Limb (tissue), 2 donors: ENCODE measurements at regions not wholly inside any gene's neighbourhood (a gene's known extent, or its start where the extent isn't known, plus 50 kb on each side); places are given as distances from the start of the nearest gene placed in this dataset.

Source experiments
- DNase-seq, 2 donors: peaks; one replicate each; pipeline ENCODE4 v3.0.0-alpha.2; 2016; ENCODE audit errors: extremely low spot score in 2 of 2

DNA sequence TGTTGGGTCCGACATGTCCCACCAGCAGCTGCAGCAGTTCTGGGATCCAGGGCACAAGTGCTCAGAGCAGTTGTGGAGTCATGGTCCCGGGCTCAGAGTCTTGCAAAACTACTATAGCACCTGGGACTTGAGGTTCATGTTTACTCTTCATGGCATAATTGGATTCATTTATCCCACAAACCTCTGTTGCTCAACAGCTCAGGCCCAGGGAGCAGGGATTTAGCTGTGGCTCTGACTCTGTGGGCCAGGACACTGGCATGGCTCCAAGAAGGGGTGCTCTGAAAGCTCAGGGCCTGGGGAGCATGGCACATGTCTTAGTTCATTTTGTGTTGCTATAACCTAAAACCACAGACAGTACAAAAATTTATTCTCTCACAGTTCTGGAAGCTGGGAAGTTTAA is 626.7 kb upstream of the ADGRL2 start:
- DNase-seq = no peak

- DNase-seq = no peak
Measured at GRCh38 chr1:81172483-81172882, 628.3 kb upstream of the ADGRL2 start.

DNA sequence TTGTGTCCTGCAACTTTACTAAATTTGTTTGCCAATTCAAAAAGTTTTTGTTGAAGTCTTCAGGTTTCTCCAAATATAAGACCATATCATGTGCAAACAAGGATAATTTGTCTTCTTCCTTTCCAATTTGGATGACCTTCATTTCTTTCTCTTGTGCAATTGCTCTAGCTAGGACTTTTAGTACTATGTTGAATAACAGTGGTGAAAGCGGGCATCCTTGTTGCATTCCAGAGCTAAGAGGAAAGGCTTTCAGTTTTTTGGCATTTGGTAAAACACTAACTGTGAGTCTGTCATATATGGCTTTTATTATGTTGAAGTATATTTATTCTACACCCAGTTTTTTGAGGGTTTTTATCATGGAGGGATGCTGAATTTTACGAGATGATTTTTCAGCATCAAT is 630.0 kb upstream of the ADGRL2 start:
- no peak for DNase-seq

- DNase-seq = no peak
Measured at GRCh38 chr1:81165963-81166362, 634.8 kb upstream of the ADGRL2 start.

- no peak for DNase-seq
Measured at GRCh38 chr1:81160696-81161095, 640.0 kb upstream of the ADGRL2 start.

DNA sequence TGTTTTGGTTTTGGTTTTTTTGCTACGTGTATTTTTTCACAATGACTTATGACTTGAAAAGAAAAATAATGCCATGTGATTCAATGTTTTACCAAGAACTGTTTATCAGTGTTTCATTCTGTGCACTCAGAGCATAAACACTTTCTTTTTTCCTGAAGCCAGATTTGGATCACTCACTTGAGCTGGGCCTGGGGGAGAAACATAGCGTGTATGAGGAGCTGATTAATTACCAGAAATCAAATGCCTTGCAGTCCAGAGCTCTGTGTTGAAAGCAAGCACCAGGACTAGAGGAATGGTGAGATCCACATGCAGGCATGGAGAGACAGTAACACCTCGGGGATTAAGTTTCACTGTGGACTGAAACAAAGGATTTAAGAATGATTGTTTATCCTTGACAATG is 642.1 kb upstream of the ADGRL2 start:
- DNase-seq = no peak

DNA sequence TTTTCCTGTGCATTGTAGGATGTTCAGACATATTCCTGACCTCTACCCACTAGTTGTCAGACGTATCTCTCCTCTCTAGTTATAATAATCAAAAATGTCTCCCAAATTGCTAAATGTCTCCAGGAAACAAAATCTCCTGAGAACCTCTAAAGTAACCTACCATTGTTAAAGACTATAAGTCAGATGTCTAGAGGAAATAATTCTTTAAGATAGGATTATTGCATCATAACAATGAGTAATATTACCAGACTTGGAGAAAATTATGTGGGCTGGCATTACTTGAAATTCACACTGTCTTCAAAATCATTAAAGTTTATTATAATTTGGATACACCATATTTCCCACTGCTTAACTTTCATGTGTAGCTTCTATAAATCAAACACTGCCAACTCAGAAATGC is 643.0 kb upstream of the ADGRL2 start:
- no peak for DNase-seq

- DNase-seq = no peak
Measured at GRCh38 chr1:81156887-81157286, 643.8 kb upstream of the ADGRL2 start.

DNA sequence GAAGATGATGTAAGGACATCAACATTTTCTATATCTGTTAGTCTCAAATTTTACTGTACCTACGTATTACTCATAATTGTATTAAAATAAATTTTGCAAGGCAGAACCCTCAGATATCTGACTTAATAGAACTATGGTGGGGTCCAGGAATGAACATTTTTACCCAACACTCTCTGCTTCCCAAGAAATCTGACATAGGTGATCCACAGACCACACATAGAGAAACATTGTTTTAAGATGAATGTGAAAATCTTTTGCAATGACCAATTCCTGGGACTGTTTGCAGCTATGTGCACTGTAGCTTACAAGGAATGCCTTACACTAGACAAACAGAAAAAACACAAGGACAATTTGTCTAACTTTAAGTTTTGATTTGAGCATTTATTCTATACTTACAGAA is 645.6 kb upstream of the ADGRL2 start:
- DNase-seq = no peak

GRCh38 chr1:81151206-81151605 is 649.5 kb upstream of the ADGRL2 start:
- peak in 1 of 2 donors; percentile 37 for DNase-seq

- DNase-seq = no peak
Measured at GRCh38 chr1:81149649-81150325, 650.9 kb upstream of the ADGRL2 start.

- no peak for DNase-seq
Measured at GRCh38 chr1:81144240-81144825, 656.4 kb upstream of the ADGRL2 start.

- no peak for DNase-seq
Measured at GRCh38 chr1:81142099-81142826, 658.5 kb upstream of the ADGRL2 start.

DNA sequence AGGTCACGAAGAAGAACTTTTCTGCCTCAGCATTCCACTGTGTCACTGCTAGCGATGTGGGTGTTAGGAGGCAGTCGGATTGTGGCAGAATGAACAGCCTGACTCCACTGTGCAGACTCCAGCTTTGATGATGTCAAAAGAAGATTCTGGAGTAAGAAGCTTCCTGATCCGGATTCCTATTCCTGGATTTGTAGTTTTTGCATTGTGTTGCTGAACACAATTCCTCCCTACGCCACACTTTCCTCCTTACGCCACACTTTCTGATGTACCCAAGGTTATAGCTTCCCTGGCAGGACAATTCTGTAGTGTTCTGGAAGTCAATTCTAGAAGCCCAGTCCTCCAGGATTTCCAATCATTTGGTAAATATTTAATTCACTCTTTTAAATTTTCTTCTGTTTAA is 665.2 kb upstream of the ADGRL2 start:
- no peak for DNase-seq

GRCh38 chr1:81129776-81130175 is 671.0 kb upstream of the ADGRL2 start:
- peak in 1 of 2 donors; percentile 40 for DNase-seq

DNA sequence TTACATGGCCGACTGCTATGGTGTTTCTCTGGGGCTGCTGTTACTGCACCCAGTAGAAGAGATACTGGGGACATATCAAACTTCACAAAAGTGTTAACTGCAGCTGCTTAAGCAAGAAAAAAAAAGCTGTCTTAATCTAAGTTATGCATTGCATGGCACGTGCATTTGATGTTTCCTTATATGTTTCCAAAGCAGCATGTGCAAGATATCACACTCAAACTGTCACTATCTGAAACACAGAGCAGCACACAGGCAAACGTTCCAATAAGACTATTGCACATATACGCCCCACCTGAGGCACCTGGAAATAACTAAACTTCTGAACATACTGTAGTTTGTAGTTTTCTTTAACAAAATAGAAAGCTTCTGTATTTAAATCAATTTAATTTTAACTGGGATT is 671.4 kb upstream of the ADGRL2 start:
- DNase-seq = peak in 1 of 2 donors; percentile 28

GRCh38 chr1:81128079-81128478 is 672.7 kb upstream of the ADGRL2 start:
- no peak for DNase-seq

GRCh38 chr1:81126989-81127581 is 673.6 kb upstream of the ADGRL2 start:
- no peak for DNase-seq

GRCh38 chr1:81125672-81126071 is 675.1 kb upstream of the ADGRL2 start:
- DNase-seq = peak in 1 of 2 donors; percentile 40

DNA sequence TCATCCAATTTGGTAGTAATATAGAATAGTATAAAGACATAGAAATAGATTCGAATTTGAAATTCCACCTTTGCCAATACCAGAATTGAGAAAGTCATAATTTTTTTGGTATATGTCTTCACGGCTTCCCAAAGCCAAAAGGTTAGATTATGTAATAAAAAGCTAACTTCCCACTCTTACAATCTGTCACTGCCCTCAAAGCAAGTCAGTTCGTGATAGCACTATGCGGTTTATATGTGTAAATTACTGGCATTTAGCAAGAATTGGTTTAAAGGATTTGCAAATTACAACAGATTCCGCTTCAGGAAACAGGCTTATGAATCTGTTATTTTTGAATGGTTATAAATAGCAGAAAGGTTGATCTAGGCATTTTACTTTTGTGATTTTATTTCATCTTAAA is 679.4 kb upstream of the ADGRL2 start:
- DNase-seq = no peak

GRCh38 chr1:81119319-81119718 is 681.4 kb upstream of the ADGRL2 start:
- no peak for DNase-seq

GRCh38 chr1:81118550-81118949 is 682.2 kb upstream of the ADGRL2 start:
- DNase-seq = no peak
